OCI-M2 (cell line): ENCODE measurements at regions not wholly inside any gene's neighbourhood (a gene's known extent, or its start where the extent isn't known, plus 50 kb on each side); places are given as distances from the start of the nearest gene placed in this dataset.
"Not testable (repeated sequence)": the region's sequence is repeated elsewhere in the genome, so short reads cannot be mapped to it uniquely, and the experiment has no call there.

ENCODE experiments used
- DNase-seq: peaks from one replicate; lab custom pipeline; 2025; ENCODE audit not compliant: unreplicated experiment; lab: John Stamatoyannopoulos, UW

- DNase-seq: not testable (repeated sequence)
These were observed 776.2 kb upstream of the NCAM2 start for GRCh38 chr21:20221981-20222380.

- not testable (repeated sequence) for DNase-seq
These were observed 761.6 kb upstream of the NCAM2 start for GRCh38 chr21:20236649-20237048.

GRCh38 chr21:20249401-20249800, 748.8 kb upstream of the NCAM2 start:
- no peak for DNase-seq

- no peak for DNase-seq
These were observed 747.9 kb upstream of the NCAM2 start for GRCh38 chr21:20250337-20250736.

- DNase-seq: no peak
These were observed 744.9 kb upstream of the NCAM2 start for GRCh38 chr21:20253261-20253660.

GRCh38 chr21:20254964-20255363, 743.2 kb upstream of the NCAM2 start:
- DNase-seq: no peak

GRCh38 chr21:20257052-20257740, 741.0 kb upstream of the NCAM2 start:
- no peak for DNase-seq

GRCh38 chr21:20258542-20258941, 739.7 kb upstream of the NCAM2 start:
- no peak for DNase-seq

- no peak for DNase-seq
These were observed 739.0 kb upstream of the NCAM2 start for GRCh38 chr21:20259031-20259867.

- DNase-seq: no peak
These were observed 738.1 kb upstream of the NCAM2 start for GRCh38 chr21:20260124-20260523.

GRCh38 chr21:20261364-20261763, 736.8 kb upstream of the NCAM2 start:
- DNase-seq: no peak

- DNase-seq: no peak
These were observed 732.3 kb upstream of the NCAM2 start for GRCh38 chr21:20265707-20266440.

GRCh38 chr21:20266441-20266710, 731.8 kb upstream of the NCAM2 start:
- no peak for DNase-seq

GRCh38 chr21:20270365-20271055, 727.7 kb upstream of the NCAM2 start:
- no peak for DNase-seq

GRCh38 chr21:20272791-20273362, 725.3 kb upstream of the NCAM2 start:
- DNase-seq: no peak

GRCh38 chr21:20276377-20276776, 721.8 kb upstream of the NCAM2 start:
- no peak for DNase-seq

- no peak for DNase-seq
These were observed 721.3 kb upstream of the NCAM2 start for GRCh38 chr21:20276954-20277353.

GRCh38 chr21:20283836-20284235, 714.4 kb upstream of the NCAM2 start:
- no peak for DNase-seq

GRCh38 chr21:20292280-20292679, 705.9 kb upstream of the NCAM2 start:
- no peak for DNase-seq

GRCh38 chr21:20292854-20293253, 705.4 kb upstream of the NCAM2 start:
- not testable (repeated sequence) for DNase-seq

- no peak for DNase-seq
These were observed 696.8 kb upstream of the NCAM2 start for GRCh38 chr21:20301395-20301794.
